T-helper 1 cell treated with Interleukin-12 subunit alpha and Interleukin-12 subunit beta and Interleukin-4 antibody, amounts not matched to agents 30 ng/mL and 1 ng/mL, for 36 hours (primary cell): ENCODE measurements at regions not wholly inside any gene's neighbourhood (a gene's known extent, or its start where the extent isn't known, plus 50 kb on each side); places are given as distances from the start of the nearest gene placed in this dataset.
"Not testable (repeated sequence)": the region's sequence is repeated elsewhere in the genome, so short reads cannot be mapped to it uniquely, and the experiment has no call there.

Experiments used
- intact Hi-C: fragments of 100-400 bp; cut with micrococcal nuclease; formaldehyde crosslinking; loops from one replicate; pipeline ENCODE4 v1.15.1; 2024

- intact Hi-C loops = loop anchor here (5.0 kb wide), 1 partner anchor 87 kb away; no protein-coding TSS in a partner anchor
Observed at GRCh38 chr2:142495141-142495540, 364.3 kb upstream of the LRP1B start.

- intact Hi-C loops = not testable (repeated sequence)
Observed at GRCh38 chr2:142489631-142490030, 358.8 kb upstream of the LRP1B start.

- intact Hi-C loops = no loop called here
Observed at GRCh38 chr2:142484111-142484510, 353.3 kb upstream of the LRP1B start.

GRCh38 chr2:142483653-142484052 lies 352.8 kb upstream of the LRP1B start:
- intact Hi-C loops = no loop called here

- intact Hi-C loops = no loop called here
Observed at GRCh38 chr2:142478206-142478605, 347.4 kb upstream of the LRP1B start.

- intact Hi-C loops = no loop called here
Observed at GRCh38 chr2:142472382-142472781, 341.6 kb upstream of the LRP1B start.

- intact Hi-C loops = no loop called here
Observed at GRCh38 chr2:142467321-142467720, 336.5 kb upstream of the LRP1B start.

- intact Hi-C loops = no loop called here
Observed at GRCh38 chr2:142463047-142463446, 332.2 kb upstream of the LRP1B start.

GRCh38 chr2:142462306-142462705 lies 331.5 kb upstream of the LRP1B start:
- intact Hi-C loops = no loop called here

- intact Hi-C loops = no loop called here
Observed at GRCh38 chr2:142445551-142446072, 314.8 kb upstream of the LRP1B start.

- intact Hi-C loops = no loop called here
Observed at GRCh38 chr2:142445023-142445422, 314.2 kb upstream of the LRP1B start.

- intact Hi-C loops = no loop called here
Observed at GRCh38 chr2:142435847-142436246, 305.0 kb upstream of the LRP1B start.

- intact Hi-C loops = no loop called here
Observed at GRCh38 chr2:142426064-142426463, 295.2 kb upstream of the LRP1B start.

GRCh38 chr2:142425551-142425950 lies 294.7 kb upstream of the LRP1B start:
- intact Hi-C loops = no loop called here

GRCh38 chr2:142423603-142424002 lies 292.8 kb upstream of the LRP1B start:
- intact Hi-C loops = no loop called here

- intact Hi-C loops = no loop called here
Observed at GRCh38 chr2:142422769-142423168, 292.0 kb upstream of the LRP1B start.

GRCh38 chr2:142422041-142422440 lies 291.2 kb upstream of the LRP1B start:
- intact Hi-C loops = no loop called here

GRCh38 chr2:142418699-142419098 lies 287.9 kb upstream of the LRP1B start:
- intact Hi-C loops = not testable (repeated sequence)

- intact Hi-C loops = no loop called here
Observed at GRCh38 chr2:142416996-142417395, 286.2 kb upstream of the LRP1B start.

- intact Hi-C loops = no loop called here
Observed at GRCh38 chr2:142415461-142415860, 284.6 kb upstream of the LRP1B start.

GRCh38 chr2:142398212-142398611 lies 267.4 kb upstream of the LRP1B start:
- intact Hi-C loops = no loop called here

- intact Hi-C loops = no loop called here
Observed at GRCh38 chr2:142395291-142395690, 264.5 kb upstream of the LRP1B start.

- intact Hi-C loops = no loop called here
Observed at GRCh38 chr2:142380372-142380771, 249.6 kb upstream of the LRP1B start.

- intact Hi-C loops = not testable (repeated sequence)
Observed at GRCh38 chr2:142362069-142362468, 231.3 kb upstream of the LRP1B start.
